ENCODE measurements at regions not wholly inside any gene's neighbourhood (a gene's known extent, or its start where the extent isn't known, plus 50 kb on each side); places are given as distances from the start of the nearest gene placed in this dataset.
"Not testable (repeated sequence)": the region's sequence is repeated elsewhere in the genome, so short reads cannot be mapped to it uniquely, and the experiment has no call there.

GRCh38 chr3:118245312-118245711 lies 789.3 kb downstream of the IGSF11 start (continued):
- TF ChIP-seq, protein P1, sequence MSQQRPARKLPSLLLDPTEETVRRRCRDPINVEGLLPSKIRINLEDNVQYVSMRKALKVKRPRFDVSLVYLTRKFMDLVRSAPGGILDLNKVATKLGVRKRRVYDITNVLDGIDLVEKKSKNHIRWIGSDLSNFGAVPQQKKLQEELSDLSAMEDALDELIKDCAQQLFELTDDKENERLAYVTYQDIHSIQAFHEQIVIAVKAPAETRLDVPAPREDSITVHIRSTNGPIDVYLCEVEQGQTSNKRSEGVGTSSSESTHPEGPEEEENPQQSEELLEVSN (IDR thresholded peaks at IDR 0.05), result no peak
- TF ChIP-seq ATF3 (IDR thresholded peaks at IDR 0.05; ENCODE audit: insufficient read depth, low read depth, low read length), result no peak
- no peak for TF ChIP-seq USF2 (IDR thresholded peaks at IDR 0.05; ENCODE audit: low read length)

DNA sequence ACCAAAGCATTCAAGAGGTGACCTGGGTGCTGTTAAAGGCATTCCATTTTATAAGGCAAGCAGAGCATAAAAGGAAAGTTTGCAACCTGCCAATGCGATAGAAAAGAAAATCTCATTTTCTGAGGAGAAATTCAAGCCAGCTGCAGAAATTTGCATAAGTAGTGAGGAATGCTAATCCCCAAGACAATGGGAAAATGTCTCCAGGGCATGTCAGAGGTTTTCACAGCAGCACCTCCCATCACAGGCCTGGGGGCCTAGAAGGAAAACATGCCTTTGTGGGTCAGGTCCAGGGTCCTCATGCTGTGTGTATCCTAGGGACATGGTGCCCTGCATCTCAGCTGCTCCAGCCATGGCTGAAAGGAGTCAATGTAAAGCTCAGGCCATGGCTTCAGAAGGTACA lies 775.8 kb downstream of the IGSF11 start:
- FAIRE-seq; H2AFZ ChIP-seq (ENCODE audit: low read length); H2AK5ac ChIP-seq (ENCODE audit: low read depth, low read length); H2BK120ac ChIP-seq (replicated peaks; ENCODE audit: low read depth, low read length); H4K8ac ChIP-seq (ENCODE audit: extremely low read depth, insufficient read depth, low read length); H2BK5ac ChIP-seq (ENCODE audit: low read depth, low read length); H4K5ac ChIP-seq (ENCODE audit: insufficient read length, low read depth, low read length); H2BK15ac ChIP-seq (ENCODE audit: low read length); H3K23ac ChIP-seq (ENCODE audit: insufficient read length); H3K9me3 ChIP-seq (ENCODE audit: insufficient read depth in 2 of 2, low read depth in 1 of 2, low read length in 1 of 2); H2BK20ac ChIP-seq (ENCODE audit: low read length); POLR2A ChIA-PET (ENCODE audit: partially characterized antibody); H3K56ac ChIP-seq (replicated peaks; ENCODE audit: insufficient read length, low read depth, low read length); H3K23me2 ChIP-seq (ENCODE audit: low read depth, low read length); H3K14ac ChIP-seq (ENCODE audit: insufficient read length); DNase-seq (ENCODE audit: low read depth in 1 of 2, low spot score in 2 of 2); H3K4ac ChIP-seq (replicated peaks; ENCODE audit: insufficient read length, low read depth, low read length); H3K18ac ChIP-seq (ENCODE audit: extremely low read depth, low read length); H3K27me3 ChIP-seq (replicated peaks in 1 of 4; ENCODE audit: control insufficient read depth in 3 of 4, extremely low read depth in 1 of 4, insufficient read depth in 3 of 4, low read length in 3 of 4); H3K27ac ChIP-seq (ENCODE audit: low read depth, low read length); H3K79me2 ChIP-seq (ENCODE audit: control insufficient read depth in 1 of 2, insufficient read depth in 2 of 2, low read length in 2 of 2); H4K20me1 ChIP-seq (replicated peaks in 1 of 2; ENCODE audit: control insufficient read depth in 1 of 2, insufficient read depth in 2 of 2, low read length in 2 of 2); H4K91ac ChIP-seq (replicated peaks; ENCODE audit: insufficient read length, low read length); H3K4me3 ChIP-seq (ENCODE audit: extremely low read depth in 1 of 4, insufficient read depth in 2 of 4, low read depth in 3 of 4, low read length in 4 of 4); H3K4me2 ChIP-seq (ENCODE audit: insufficient read depth in 1 of 2, low read depth in 2 of 2, low read length in 2 of 2); H3K79me1 ChIP-seq (ENCODE audit: low read depth, low read length); H3K9ac ChIP-seq (replicated peaks in 1 of 4; ENCODE audit: extremely low read depth in 1 of 4, low read depth in 3 of 4, low read length in 3 of 4); H2BK12ac ChIP-seq (ENCODE audit: low read depth, low read length); H3K4me1 ChIP-seq (replicated peaks in 1 of 4; ENCODE audit: control insufficient read depth in 3 of 4, insufficient read depth in 4 of 4, low read length in 3 of 4); H3K36me3 ChIP-seq (ENCODE audit: control insufficient read depth in 2 of 4, insufficient read depth in 4 of 4, low read length in 3 of 4): not testable (repeated sequence)
- 89% methylated on average over 1 of the region's 1 CpG; no CpG with 5 or more reads in 1 of the 2 experiments for WGBS, 2 experiments (ENCODE audit: extremely low coverage in 1 of 2, insufficient coverage in 1 of 2, insufficient read length in 1 of 2, insufficient replicate concordance in 2 of 2, low coverage in 1 of 2, low lambda C conversion rate in 2 of 2, missing lambda C conversion rate in 1 of 2)
- CTCF ChIA-PET (ENCODE audit: partially characterized antibody), result interaction anchor here (0.5 kb wide), 1 partner anchor 367 kb away, joined by 3 read pairs; no protein-coding TSS in a partner anchor
